Esophagus muscularis mucosa (tissue), 4 donors: ENCODE measurements at regions not wholly inside any gene's neighbourhood (a gene's known extent, or its start where the extent isn't known, plus 50 kb on each side); places are given as distances from the start of the nearest gene placed in this dataset.

Experiments
- CTCF ChIP-seq, 3 experiments: fragments of 200-600 bp in 2 of 3; fragments of 450-650 bp in 1 of 3; sonication (generic) in 2 of 3; IDR thresholded peaks; one replicate each; pipeline ENCODE4 v1.5.1; 2017 to 2019; ENCODE audit warnings: antibody characterized with exemption in 3 of 3, mild to moderate bottlenecking in 2 of 3, moderate library complexity in 1 of 3
- EP300 ChIP-seq: sonication (generic); formaldehyde crosslinking; IDR thresholded peaks from one replicate; pipeline ENCODE4 v1.6.1; 2017; ENCODE audit warnings: antibody characterized with exemption
- POLR2A ChIP-seq: fragments of 450-650 bp; IDR thresholded peaks from one replicate; pipeline ENCODE4 v1.6.1; 2017; ENCODE audit warnings: antibody characterized with exemption, moderate library complexity, mild to moderate bottlenecking, low read depth
- POLR2AphosphoS5 ChIP-seq, 2 donors: sonication (generic); formaldehyde crosslinking; IDR thresholded peaks; one replicate each; pipeline ENCODE4 v1.6.1; 2017; ENCODE audit warnings: antibody characterized with exemption in 2 of 2

GRCh38 chr4:128355305-128355704 is 67.7 kb upstream of the PGRMC2 start:
- TF ChIP-seq POLR2A, result no peak
- TF ChIP-seq CTCF (IDR thresholded peaks at IDR 0.05), result no peak
- TF ChIP-seq EP300, result no peak
- TF ChIP-seq POLR2AphosphoS5 (IDR thresholded peaks at IDR 0.05), result no peak
